ENCODE measurements at regions not wholly inside any gene's neighbourhood (a gene's known extent, or its start where the extent isn't known, plus 50 kb on each side); places are given as distances from the start of the nearest gene placed in this dataset.
A peak's percentile ranks its signal among the peaks of the same experiment; 100 is the strongest.

- no peak overlapping the region for H3K27ac ChIP-seq (ENCODE audit: low read depth in 1 of 3, low read length in 2 of 3)
- no peak overlapping the region for H3K4me3 ChIP-seq (ENCODE audit: low read depth in 1 of 3, low read length in 3 of 3)
- H3K36me3 ChIP-seq (ENCODE audit: control insufficient read depth in 3 of 3, insufficient read depth in 2 of 3, low read depth in 1 of 3, low read length in 3 of 3), result no peaks in the 10 kb centered on the region
- no peaks in the 10 kb centered on the region for H3K4me1 ChIP-seq (ENCODE audit: control insufficient read depth in 3 of 3, insufficient read depth in 2 of 3, low read depth in 1 of 3, low read length in 2 of 3)
- DNase-seq (no peak), FAIRE-seq (no peak)
- H3K9me3 ChIP-seq (ENCODE audit: control insufficient read depth in 2 of 2, insufficient read depth in 1 of 2, low read depth in 1 of 2, low read length in 1 of 2), result no peaks in the 10 kb centered on the region
- no peaks in the 10 kb centered on the region for H3K27me3 ChIP-seq (ENCODE audit: control insufficient read depth in 3 of 3, insufficient read depth in 3 of 3, low read length in 3 of 3)
- 45 to 75% (median 67%) methylated on average over 3 of the region's 3 CpGs for WGBS, 3 donors
These were observed 174.8 kb downstream of the UTP18 start for GRCh38 chr17:51435171-51435552.

GRCh38 chr17:51435641-51436091 lies 175.3 kb downstream of the UTP18 start:
- Histone ChIP-seq H3K27me3 (ENCODE audit: control insufficient read depth in 3 of 3, insufficient read depth in 3 of 3, low read length in 3 of 3) (no peaks in the 10 kb centered on the region), H3K27ac (ENCODE audit: low read depth in 1 of 3, low read length in 2 of 3) (no peak overlapping the region), H3K36me3 (ENCODE audit: control insufficient read depth in 3 of 3, insufficient read depth in 2 of 3, low read depth in 1 of 3, low read length in 3 of 3) (no peaks in the 10 kb centered on the region), H3K4me1 (ENCODE audit: control insufficient read depth in 3 of 3, insufficient read depth in 2 of 3, low read depth in 1 of 3, low read length in 2 of 3) (no peaks in the 10 kb centered on the region), H3K4me3 (ENCODE audit: low read depth in 1 of 3, low read length in 3 of 3) (no peak overlapping the region), H3K9me3 (ENCODE audit: control insufficient read depth in 2 of 2, insufficient read depth in 1 of 2, low read depth in 1 of 2, low read length in 1 of 2) (no peaks in the 10 kb centered on the region)
- peak; percentile 55 to 65 for DNase-seq
- 11 to 19% (median 15%) methylated on average over 5 of the region's 5 CpGs for WGBS, 3 donors
- FAIRE-seq, result no peak

- H3K4me1 ChIP-seq (ENCODE audit: control insufficient read depth in 3 of 3, insufficient read depth in 2 of 3, low read depth in 1 of 3, low read length in 2 of 3), result no peaks in the 10 kb centered on the region
- FAIRE-seq, result no peak
- DNase-seq, result no peak
- H3K4me3 ChIP-seq (ENCODE audit: low read depth in 1 of 3, low read length in 3 of 3), result no peak overlapping the region
- no peaks in the 10 kb centered on the region for H3K9me3 ChIP-seq (ENCODE audit: control insufficient read depth in 2 of 2, insufficient read depth in 1 of 2, low read depth in 1 of 2, low read length in 1 of 2)
- WGBS, 3 donors, result 54 to 74% (median 58%) methylated on average over 8 of the region's 8 CpGs
- H3K36me3 ChIP-seq (ENCODE audit: control insufficient read depth in 3 of 3, insufficient read depth in 2 of 3, low read depth in 1 of 3, low read length in 3 of 3), result no peaks in the 10 kb centered on the region
- H3K27ac ChIP-seq (ENCODE audit: low read depth in 1 of 3, low read length in 2 of 3), result no peak overlapping the region
- H3K27me3 ChIP-seq (ENCODE audit: control insufficient read depth in 3 of 3, insufficient read depth in 3 of 3, low read length in 3 of 3), result no peaks in the 10 kb centered on the region
These were observed 179.3 kb downstream of the UTP18 start for GRCh38 chr17:51439395-51440229.

- WGBS, 3 donors, result 100% methylated on average over 1 of the region's 1 CpG
- no peak overlapping the region for H3K27ac ChIP-seq (ENCODE audit: low read depth in 1 of 3, low read length in 2 of 3)
- no peaks in the 10 kb centered on the region for H3K4me1 ChIP-seq (ENCODE audit: control insufficient read depth in 3 of 3, insufficient read depth in 2 of 3, low read depth in 1 of 3, low read length in 2 of 3)
- H3K27me3 ChIP-seq (ENCODE audit: control insufficient read depth in 3 of 3, insufficient read depth in 3 of 3, low read length in 3 of 3), result peaks cover 0 to 4% (median 0%) of the 10 kb centered on the region in 3 donors
- H3K9me3 ChIP-seq (ENCODE audit: control insufficient read depth in 2 of 2, insufficient read depth in 1 of 2, low read depth in 1 of 2, low read length in 1 of 2), result no peaks in the 10 kb centered on the region
- FAIRE-seq (no peak), DNase-seq (no peak)
- no peak overlapping the region for H3K4me3 ChIP-seq (ENCODE audit: low read depth in 1 of 3, low read length in 3 of 3)
- H3K36me3 ChIP-seq (ENCODE audit: control insufficient read depth in 3 of 3, insufficient read depth in 2 of 3, low read depth in 1 of 3, low read length in 3 of 3), result no peaks in the 10 kb centered on the region
These were observed 181.1 kb downstream of the UTP18 start for GRCh38 chr17:51441431-51441830.

GRCh38 chr17:51442088-51442865 lies 181.9 kb downstream of the UTP18 start:
- Histone ChIP-seq H3K36me3 (ENCODE audit: control insufficient read depth in 3 of 3, insufficient read depth in 2 of 3, low read depth in 1 of 3, low read length in 3 of 3) (no peaks in the 10 kb centered on the region), H3K27ac (ENCODE audit: low read depth in 1 of 3, low read length in 2 of 3) (no peak overlapping the region), H3K27me3 (ENCODE audit: control insufficient read depth in 3 of 3, insufficient read depth in 3 of 3, low read length in 3 of 3) (peaks cover 0 to 4% (median 0%) of the 10 kb centered on the region in 3 donors), H3K4me3 (ENCODE audit: low read depth in 1 of 3, low read length in 3 of 3) (no peak overlapping the region), H3K4me1 (ENCODE audit: control insufficient read depth in 3 of 3, insufficient read depth in 2 of 3, low read depth in 1 of 3, low read length in 2 of 3) (no peaks in the 10 kb centered on the region), H3K9me3 (ENCODE audit: control insufficient read depth in 2 of 2, insufficient read depth in 1 of 2, low read depth in 1 of 2, low read length in 1 of 2) (no peaks in the 10 kb centered on the region)
- DNase-seq (peak in 1 of 2 donors; percentile 43), FAIRE-seq (no peak)
- WGBS, 3 donors, result 45 to 74% (median 63%) methylated on average over 6 of the region's 6 CpGs

GRCh38 chr17:51443646-51444045 lies 183.3 kb downstream of the UTP18 start:
- no peak for DNase-seq
- H3K27me3 ChIP-seq (ENCODE audit: control insufficient read depth in 3 of 3, insufficient read depth in 3 of 3, low read length in 3 of 3), result peaks cover 0 to 4% (median 0%) of the 10 kb centered on the region in 3 donors
- 69 to 77% (median 76%) methylated on average over 3 of the region's 3 CpGs for WGBS, 3 donors
- H3K27ac ChIP-seq (ENCODE audit: low read depth in 1 of 3, low read length in 2 of 3), result no peak overlapping the region
- no peaks in the 10 kb centered on the region for H3K9me3 ChIP-seq (ENCODE audit: control insufficient read depth in 2 of 2, insufficient read depth in 1 of 2, low read depth in 1 of 2, low read length in 1 of 2)
- FAIRE-seq, result no peak
- no peaks in the 10 kb centered on the region for H3K36me3 ChIP-seq (ENCODE audit: control insufficient read depth in 3 of 3, insufficient read depth in 2 of 3, low read depth in 1 of 3, low read length in 3 of 3)
- H3K4me3 ChIP-seq (ENCODE audit: low read depth in 1 of 3, low read length in 3 of 3), result no peak overlapping the region
- no peaks in the 10 kb centered on the region for H3K4me1 ChIP-seq (ENCODE audit: control insufficient read depth in 3 of 3, insufficient read depth in 2 of 3, low read depth in 1 of 3, low read length in 2 of 3)

GRCh38 chr17:51445946-51446345 lies 185.6 kb downstream of the UTP18 start:
- H3K27ac ChIP-seq (ENCODE audit: low read depth in 1 of 3, low read length in 2 of 3), result no peak overlapping the region
- 66 to 74% (median 70%) methylated on average over 4 of the region's 4 CpGs for WGBS, 3 donors

GRCh38 chr17:51454456-51454978 lies 194.2 kb downstream of the UTP18 start:
- H3K9me3 ChIP-seq (ENCODE audit: control insufficient read depth in 2 of 2, insufficient read depth in 1 of 2, low read depth in 1 of 2, low read length in 1 of 2), result no peaks in the 10 kb centered on the region
- FAIRE-seq, result no peak
- no peak for DNase-seq
- no peak overlapping the region for H3K27ac ChIP-seq (ENCODE audit: low read depth in 1 of 3, low read length in 2 of 3)
- 81 to 96% (median 84%) methylated on average over 1 of the region's 1 CpG for WGBS, 3 donors
- H3K4me3 ChIP-seq (ENCODE audit: low read depth in 1 of 3, low read length in 3 of 3), result no peak overlapping the region
- H3K4me1 ChIP-seq (ENCODE audit: control insufficient read depth in 3 of 3, insufficient read depth in 2 of 3, low read depth in 1 of 3, low read length in 2 of 3), result no peaks in the 10 kb centered on the region
- H3K27me3 ChIP-seq (ENCODE audit: control insufficient read depth in 3 of 3, insufficient read depth in 3 of 3, low read length in 3 of 3), result no peaks in the 10 kb centered on the region
- no peaks in the 10 kb centered on the region for H3K36me3 ChIP-seq (ENCODE audit: control insufficient read depth in 3 of 3, insufficient read depth in 2 of 3, low read depth in 1 of 3, low read length in 3 of 3)

More at GRCh38 chr17:51445946-51446345, 185.6 kb downstream of the UTP18 start:
- no peak for DNase-seq
- peaks cover 0 to 4% (median 0%) of the 10 kb centered on the region in 3 donors for H3K27me3 ChIP-seq (ENCODE audit: control insufficient read depth in 3 of 3, insufficient read depth in 3 of 3, low read length in 3 of 3)
- H3K4me1 ChIP-seq (ENCODE audit: control insufficient read depth in 3 of 3, insufficient read depth in 2 of 3, low read depth in 1 of 3, low read length in 2 of 3), result no peaks in the 10 kb centered on the region
- FAIRE-seq, result no peak
- no peak overlapping the region for H3K4me3 ChIP-seq (ENCODE audit: low read depth in 1 of 3, low read length in 3 of 3)
- no peaks in the 10 kb centered on the region for H3K9me3 ChIP-seq (ENCODE audit: control insufficient read depth in 2 of 2, insufficient read depth in 1 of 2, low read depth in 1 of 2, low read length in 1 of 2)
- no peaks in the 10 kb centered on the region for H3K36me3 ChIP-seq (ENCODE audit: control insufficient read depth in 3 of 3, insufficient read depth in 2 of 3, low read depth in 1 of 3, low read length in 3 of 3)

Measured in small intestine (tissue), 7 donors.